Dermis blood vessel endothelial cell (primary cell): ENCODE measurements at regions not wholly inside any gene's neighbourhood (a gene's known extent, or its start where the extent isn't known, plus 50 kb on each side); places are given as distances from the start of the nearest gene placed in this dataset.

Source experiments
- DNase-seq: peaks from one replicate; pipeline ENCODE4 v3.0.0; 2010

- no peak for DNase-seq
Measured at GRCh38 chr16:86962913-86963312, 354.3 kb downstream of the C16orf95 start.

GRCh38 chr16:86963600-86964575 lies 353.3 kb downstream of the C16orf95 start:
- DNase-seq = no peak

DNA sequence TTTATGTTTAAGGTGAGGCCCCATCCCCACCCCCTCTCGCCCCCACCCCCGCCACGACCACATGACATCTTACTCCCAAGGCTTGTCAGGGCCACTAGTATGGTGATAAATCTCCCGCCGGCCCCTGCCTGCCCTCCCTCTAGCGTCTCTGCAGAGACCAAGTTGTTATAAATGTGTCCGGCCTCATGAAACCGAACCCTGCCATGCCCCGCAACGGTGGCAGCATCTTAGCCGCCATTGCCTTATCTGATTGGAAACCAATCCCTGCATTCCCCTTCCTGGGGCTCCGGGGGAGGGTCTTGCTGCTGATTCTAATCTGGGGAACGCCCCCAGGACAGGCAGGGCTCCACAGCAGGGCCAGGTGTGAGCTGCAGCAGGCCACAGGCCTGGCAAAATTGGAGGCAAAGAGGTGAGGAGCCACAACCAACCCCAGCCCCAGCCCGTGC lies 352.4 kb downstream of the C16orf95 start:
- no peak for DNase-seq

DNA sequence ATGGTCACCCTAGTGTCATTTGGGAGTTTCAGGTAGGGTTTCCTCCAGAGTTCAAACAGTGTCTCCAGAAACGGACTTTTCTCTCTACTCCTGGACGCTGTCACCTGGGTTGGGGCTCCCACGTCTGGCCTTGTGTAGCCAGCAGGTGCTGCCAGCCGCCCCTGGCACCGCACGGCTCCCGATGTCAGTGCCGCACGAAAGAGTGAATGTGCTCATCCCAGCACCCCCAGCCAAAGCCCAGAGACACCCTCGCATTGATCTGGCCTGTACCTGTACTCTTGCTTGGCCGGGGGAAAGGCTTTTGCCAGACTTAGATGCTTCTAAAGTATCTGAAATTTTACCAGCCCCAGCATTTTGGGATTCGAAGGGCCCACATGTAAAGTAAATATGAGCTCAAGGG lies 351.9 kb downstream of the C16orf95 start:
- no peak for DNase-seq

DNA sequence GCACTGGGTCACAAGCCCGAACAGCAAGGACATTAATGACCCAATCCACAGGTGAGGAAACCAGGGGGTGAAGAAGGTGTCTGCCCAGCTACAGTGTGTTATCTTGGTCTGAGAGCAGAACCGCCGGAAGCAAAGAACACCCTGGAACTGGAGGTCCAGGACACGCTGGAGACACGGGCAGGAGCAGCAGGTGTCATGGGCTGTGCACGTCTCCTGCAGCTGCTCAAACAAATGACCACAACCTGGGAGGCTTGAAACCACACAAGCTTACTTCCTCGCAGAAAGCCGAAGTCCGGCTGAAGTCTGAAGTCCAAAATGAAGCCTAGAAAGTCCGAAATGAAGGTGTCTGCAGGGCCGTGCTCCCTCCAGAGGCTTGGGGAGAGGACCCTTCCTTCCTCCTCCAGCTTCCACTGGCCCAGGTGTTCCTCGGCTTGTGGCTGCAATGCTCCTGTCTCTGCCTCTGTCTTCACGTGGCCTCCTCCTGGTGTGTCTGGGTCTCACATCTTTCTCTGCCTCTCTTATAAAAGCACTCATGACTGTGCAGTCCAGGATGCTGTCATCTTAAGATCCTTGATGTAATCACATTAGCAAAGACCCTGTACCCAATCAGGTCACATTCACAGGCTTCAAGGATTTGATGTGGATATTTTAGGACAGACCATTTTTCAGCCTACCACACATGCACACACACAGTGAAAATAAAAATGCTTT lies 351.2 kb downstream of the C16orf95 start:
- no peak for DNase-seq

- DNase-seq = no peak
Measured at GRCh38 chr16:86966777-86967176, 350.4 kb downstream of the C16orf95 start.

- no peak for DNase-seq
Measured at GRCh38 chr16:86968866-86969265, 348.3 kb downstream of the C16orf95 start.

DNA sequence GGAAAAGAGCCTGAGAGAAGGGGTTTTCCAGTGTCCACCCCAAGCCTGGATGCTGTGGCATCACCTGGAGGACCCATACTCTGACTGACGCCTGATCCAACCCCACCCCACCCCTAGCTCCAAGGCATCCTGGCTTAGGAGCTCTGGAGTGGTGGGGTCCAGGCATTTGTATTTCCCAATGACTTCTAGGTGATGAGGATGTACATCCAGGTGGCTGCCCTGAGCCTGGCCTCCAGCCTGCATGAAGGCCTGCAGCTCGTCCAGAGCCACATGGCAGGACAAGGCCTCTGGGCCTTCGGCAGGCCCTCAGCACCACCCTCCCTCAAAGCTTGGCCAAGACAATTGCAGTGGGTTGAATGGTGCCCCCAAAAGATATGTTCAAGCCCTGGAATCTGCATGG lies 347.5 kb downstream of the C16orf95 start:
- DNase-seq = no peak

- DNase-seq = no peak
Measured at GRCh38 chr16:86970279-86970678, 346.9 kb downstream of the C16orf95 start.

DNA sequence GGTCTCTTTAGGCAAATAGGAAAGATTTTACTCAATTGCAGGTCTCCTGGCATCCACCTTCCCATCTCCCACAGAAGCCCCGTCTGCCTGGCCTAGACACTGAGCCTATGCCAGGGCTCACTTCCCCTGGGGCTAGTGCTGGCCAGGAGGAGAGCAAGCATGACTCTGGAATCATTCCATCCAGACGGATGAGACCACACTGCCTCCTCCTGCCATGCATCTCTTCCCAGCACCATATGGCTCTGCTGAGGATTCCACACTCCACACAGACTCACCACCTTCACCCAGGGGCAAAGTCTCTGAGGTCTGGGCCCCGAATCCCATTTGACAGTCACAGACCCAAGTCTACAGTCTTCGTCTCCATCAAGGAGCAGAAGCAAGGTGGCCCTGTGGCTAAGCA lies 346.5 kb downstream of the C16orf95 start:
- no peak for DNase-seq

GRCh38 chr16:86971251-86971650 lies 345.9 kb downstream of the C16orf95 start:
- DNase-seq = peak; percentile 16

DNA sequence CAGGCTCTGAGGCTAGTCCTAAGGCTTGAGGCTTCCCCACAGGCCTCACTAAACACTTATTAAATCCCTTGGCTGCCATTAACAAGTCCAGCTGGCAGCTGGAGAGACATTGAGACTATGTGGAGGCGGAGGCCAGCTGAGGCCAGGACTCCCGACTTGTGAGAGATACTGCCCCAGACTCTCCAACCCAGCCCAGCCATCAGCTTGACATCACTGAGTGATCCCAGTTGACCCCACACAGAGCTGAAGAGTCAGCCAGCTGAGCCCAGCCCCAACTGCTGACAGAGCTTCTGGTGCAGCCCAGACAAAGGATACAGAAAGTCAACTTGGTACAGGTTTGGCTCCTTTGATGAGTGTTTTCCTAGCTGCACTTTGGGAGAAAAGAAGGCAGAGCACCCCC lies 343.1 kb downstream of the C16orf95 start:
- no peak for DNase-seq

DNA sequence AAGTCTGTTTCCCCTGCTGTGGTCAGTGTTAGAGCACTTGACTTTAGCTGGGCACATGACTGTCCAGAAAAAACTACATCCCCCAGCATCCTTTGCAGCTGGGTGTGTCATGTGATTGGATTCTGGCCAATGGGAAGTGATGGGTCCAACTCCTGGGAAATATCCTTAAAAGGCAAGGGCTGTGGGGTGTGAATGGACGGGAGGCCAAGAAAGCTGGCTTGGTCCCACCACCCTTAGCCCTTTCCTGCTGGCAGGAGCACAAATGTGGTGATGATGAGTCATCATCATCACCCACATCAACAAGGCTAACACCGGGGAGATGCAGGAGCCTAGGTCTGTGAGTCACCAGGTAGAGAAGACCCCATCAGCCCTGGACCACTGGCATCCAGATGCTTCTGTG lies 341.7 kb downstream of the C16orf95 start:
- DNase-seq = peak; percentile 87

DNA sequence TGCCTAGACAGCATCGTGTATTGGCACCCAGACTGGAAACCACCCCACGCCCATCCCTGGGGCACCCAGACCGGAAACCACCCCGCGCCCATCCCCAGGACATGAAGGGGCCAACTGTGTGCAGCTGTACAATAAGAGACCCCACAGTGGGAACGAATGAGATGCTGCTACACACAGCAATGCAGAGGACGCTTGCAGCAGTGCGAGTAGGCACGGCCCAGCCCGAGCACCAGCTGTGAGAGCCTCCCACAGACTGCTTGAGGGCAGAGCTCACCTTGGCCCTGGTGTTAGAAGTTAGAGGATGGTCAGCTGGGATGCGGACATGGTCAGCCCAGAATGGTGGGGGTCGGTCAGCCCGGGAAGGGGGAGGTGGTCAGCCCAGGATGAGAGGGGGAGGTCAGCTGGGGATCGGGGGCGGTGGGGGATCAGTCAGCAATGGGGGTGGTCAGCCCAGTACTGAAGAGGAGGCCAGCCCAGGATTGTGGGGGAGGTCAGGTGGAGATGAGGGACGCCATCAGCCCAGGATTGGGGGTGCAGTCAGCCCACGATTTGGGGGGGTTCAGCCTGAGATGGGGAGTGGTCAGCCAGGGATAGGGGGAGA lies 340.0 kb downstream of the C16orf95 start:
- no peak for DNase-seq

DNA sequence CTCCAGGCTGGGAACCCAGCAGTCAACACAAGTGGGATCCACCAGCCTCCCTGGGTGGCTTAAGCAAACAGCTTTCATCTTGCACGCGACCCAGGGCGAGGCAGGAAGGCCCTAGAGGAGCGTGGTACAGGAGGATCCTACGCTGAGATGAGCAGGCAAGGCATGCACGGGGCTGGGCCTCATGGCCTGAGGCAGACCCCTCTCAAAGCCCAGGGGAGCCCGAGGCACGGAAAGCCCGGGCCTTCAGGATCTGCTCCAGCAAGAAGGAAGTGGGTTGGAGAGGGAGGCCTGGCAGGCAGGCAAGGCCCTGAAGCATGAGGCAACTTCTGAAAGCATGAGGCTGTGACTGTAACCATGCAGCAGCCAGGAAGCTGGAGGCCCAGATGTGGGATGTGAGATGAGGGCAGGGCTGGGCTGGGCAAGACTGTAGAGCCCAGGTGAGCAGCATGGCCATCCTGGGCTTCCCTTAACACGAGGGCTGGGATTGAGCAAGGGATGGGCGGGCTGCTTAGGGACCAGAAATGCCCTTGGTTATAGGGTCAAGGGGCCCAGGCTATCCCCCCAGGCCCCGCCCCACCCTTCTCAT lies 338.7 kb downstream of the C16orf95 start:
- no peak for DNase-seq

DNA sequence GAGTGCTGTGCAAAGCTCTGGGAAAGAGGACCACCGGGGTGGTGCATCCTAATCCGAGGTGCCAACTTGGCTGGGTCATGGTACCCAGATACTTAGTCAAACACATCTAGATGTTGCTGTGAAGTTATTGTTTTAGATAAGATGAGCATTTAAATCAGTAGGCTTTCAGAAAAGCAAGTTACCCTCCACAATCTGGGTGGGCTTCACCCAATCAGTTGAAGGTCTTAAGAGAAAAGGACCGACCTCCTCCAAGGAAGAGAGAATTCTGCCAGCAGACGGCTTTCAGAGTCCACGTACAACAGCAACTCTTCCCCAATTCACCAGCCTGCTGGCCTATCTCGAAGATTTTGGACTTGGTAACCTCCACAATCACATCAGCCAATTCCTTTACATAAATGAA lies 338.1 kb downstream of the C16orf95 start:
- DNase-seq = no peak

DNA sequence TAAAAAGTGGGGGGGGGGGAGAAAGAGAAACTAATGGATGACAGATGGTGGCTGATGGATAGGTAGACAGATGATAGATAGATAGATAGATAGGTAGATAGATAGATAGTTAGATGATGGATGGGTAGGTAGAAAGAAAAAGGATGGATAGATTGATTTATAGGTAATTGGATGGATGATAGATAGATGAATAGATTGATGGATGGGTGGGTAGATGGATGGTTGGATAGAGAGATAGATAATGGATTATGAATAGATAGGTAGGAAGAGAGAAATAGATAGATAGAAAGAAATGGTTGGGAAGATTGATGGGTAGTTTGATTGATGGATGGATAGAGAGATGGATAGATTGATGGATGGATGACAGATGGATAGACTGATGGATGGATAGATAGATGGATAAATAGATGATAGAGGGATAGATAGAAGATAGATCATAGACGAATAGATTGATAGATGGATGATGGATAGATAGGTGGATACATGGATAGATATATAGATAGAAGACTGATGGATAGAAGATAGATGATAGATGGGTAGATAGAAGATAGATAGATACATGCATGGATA lies 337.1 kb downstream of the C16orf95 start:
- DNase-seq = no peak

DNA sequence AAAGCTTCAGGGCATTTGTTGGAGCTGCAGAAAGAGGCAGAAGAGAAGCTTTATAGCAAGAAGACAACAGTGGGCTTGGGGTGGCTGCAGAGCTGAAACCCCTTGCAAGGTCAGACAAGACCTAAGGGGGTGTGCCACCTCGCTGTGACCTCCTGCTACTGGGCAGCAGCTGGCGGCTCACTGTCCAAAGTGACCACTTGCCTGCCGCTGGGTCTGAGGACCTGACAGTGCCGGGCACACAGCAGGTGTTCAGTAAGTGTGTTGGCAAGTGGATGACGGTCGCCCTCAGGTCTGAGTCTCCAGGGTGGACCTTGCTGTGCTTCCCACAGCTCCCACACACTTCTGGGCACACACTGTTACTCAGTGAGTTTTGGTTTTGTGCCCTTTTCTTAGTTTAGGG lies 336.5 kb downstream of the C16orf95 start:
- DNase-seq = no peak

DNA sequence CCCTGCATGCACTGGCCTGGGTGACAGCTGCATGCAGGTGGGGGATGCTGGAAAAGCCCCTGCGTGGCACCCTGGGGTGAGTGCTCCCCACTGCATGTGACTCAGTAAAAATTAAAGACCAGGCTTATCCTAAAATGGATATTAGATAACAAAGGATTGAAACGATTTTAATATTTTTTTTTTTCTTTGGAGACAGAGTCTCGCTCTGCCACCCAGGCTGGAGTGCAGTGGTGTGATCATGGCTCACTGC lies 334.9 kb downstream of the C16orf95 start:
- DNase-seq = no peak

GRCh38 chr16:86982912-86983311 lies 334.3 kb downstream of the C16orf95 start:
- DNase-seq = no peak

GRCh38 chr16:86983621-86984020 lies 333.6 kb downstream of the C16orf95 start:
- no peak for DNase-seq

DNA sequence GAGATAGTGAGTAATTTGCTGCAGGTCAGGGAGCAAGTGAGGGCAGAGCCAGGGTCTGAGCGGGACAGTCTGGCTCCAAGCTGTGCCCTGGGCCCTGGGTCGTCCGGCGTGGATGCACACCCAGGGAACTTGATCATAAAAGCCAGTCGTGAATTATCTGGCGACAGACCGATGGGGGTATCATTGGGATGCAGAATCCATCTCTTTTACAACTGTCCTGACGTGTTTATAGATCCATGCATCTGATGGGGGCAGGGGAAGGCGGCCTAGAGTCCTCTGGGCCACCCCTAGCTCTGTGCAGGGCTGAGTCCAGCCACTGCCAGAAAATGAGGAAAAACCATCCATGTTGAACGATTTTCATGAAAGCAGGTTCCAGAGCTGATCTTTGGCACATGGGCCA lies 332.8 kb downstream of the C16orf95 start:
- no peak for DNase-seq
